ENCODE measurements at regions not wholly inside any gene's neighbourhood (a gene's known extent, or its start where the extent isn't known, plus 50 kb on each side); places are given as distances from the start of the nearest gene placed in this dataset.
A peak's percentile ranks its signal among the peaks of the same experiment; 100 is the strongest.
"Not testable (repeated sequence)": the region's sequence is repeated elsewhere in the genome, so short reads cannot be mapped to it uniquely, and the experiment has no call there.

GRCh38 chr7:13093160-13093559 lies 405.7 kb downstream of the ARL4A start:
- no peak for DNase-seq (ENCODE audit: low read depth)

- DNase-seq (ENCODE audit: low read depth), result no peak
Measured at GRCh38 chr7:13097499-13097898, 410.1 kb downstream of the ARL4A start.

GRCh38 chr7:13098161-13098560 lies 410.7 kb downstream of the ARL4A start:
- DNase-seq (ENCODE audit: low read depth), result no peak

- no peak for DNase-seq (ENCODE audit: low read depth)
Measured at GRCh38 chr7:13099154-13099795, 411.8 kb downstream of the ARL4A start.

- no peak for DNase-seq (ENCODE audit: low read depth)
Measured at GRCh38 chr7:13104128-13104527, 416.7 kb downstream of the ARL4A start.

- DNase-seq (ENCODE audit: low read depth), result no peak
Measured at GRCh38 chr7:13105209-13105608, 417.8 kb downstream of the ARL4A start.

- no peak for DNase-seq (ENCODE audit: low read depth)
Measured at GRCh38 chr7:13106513-13106912, 419.1 kb downstream of the ARL4A start.

GRCh38 chr7:13107291-13107690 lies 419.9 kb downstream of the ARL4A start:
- DNase-seq (ENCODE audit: low read depth), result no peak

GRCh38 chr7:13108061-13108460 lies 420.6 kb downstream of the ARL4A start:
- no peak for DNase-seq (ENCODE audit: low read depth)

- no peak for DNase-seq (ENCODE audit: low read depth)
Measured at GRCh38 chr7:13109201-13109600, 421.8 kb downstream of the ARL4A start.

GRCh38 chr7:13110107-13110506 lies 422.7 kb downstream of the ARL4A start:
- no peak for DNase-seq (ENCODE audit: low read depth)

GRCh38 chr7:13111230-13111629 lies 423.8 kb downstream of the ARL4A start:
- no peak for DNase-seq (ENCODE audit: low read depth)

- not testable (repeated sequence) for DNase-seq (ENCODE audit: low read depth)
Measured at GRCh38 chr7:13114240-13114639, 426.8 kb downstream of the ARL4A start.

GRCh38 chr7:13115157-13115772 lies 427.8 kb downstream of the ARL4A start:
- peak; percentile 3 for DNase-seq (ENCODE audit: low read depth)

- DNase-seq (ENCODE audit: low read depth), result no peak
Measured at GRCh38 chr7:13115855-13116254, 428.4 kb downstream of the ARL4A start.

GRCh38 chr7:13117103-13117502 lies 429.7 kb downstream of the ARL4A start:
- DNase-seq (ENCODE audit: low read depth), result peak; percentile 6

- DNase-seq (ENCODE audit: low read depth), result no peak
Measured at GRCh38 chr7:13117592-13117991, 430.2 kb downstream of the ARL4A start.

GRCh38 chr7:13124629-13125028 lies 437.2 kb downstream of the ARL4A start:
- DNase-seq (ENCODE audit: low read depth), result not testable (repeated sequence)

GRCh38 chr7:13126347-13126746 lies 438.9 kb downstream of the ARL4A start:
- no peak for DNase-seq (ENCODE audit: low read depth)

GRCh38 chr7:13130321-13130720 lies 442.9 kb downstream of the ARL4A start:
- no peak for DNase-seq (ENCODE audit: low read depth)

GRCh38 chr7:13130906-13131305 lies 443.5 kb downstream of the ARL4A start:
- DNase-seq (ENCODE audit: low read depth), result not testable (repeated sequence)

GRCh38 chr7:13132314-13132713 lies 444.9 kb downstream of the ARL4A start:
- no peak for DNase-seq (ENCODE audit: low read depth)

GRCh38 chr7:13136345-13136744 lies 448.9 kb downstream of the ARL4A start:
- not testable (repeated sequence) for DNase-seq (ENCODE audit: low read depth)

- DNase-seq (ENCODE audit: low read depth), result no peak
Measured at GRCh38 chr7:13139436-13139835, 452.0 kb downstream of the ARL4A start.
